HepG2 (cell line): ENCODE measurements at regions not wholly inside any gene's neighbourhood (a gene's known extent, or its start where the extent isn't known, plus 50 kb on each side); places are given as distances from the start of the nearest gene placed in this dataset.

Experiments
- CBX1 ChIP-seq: IDR thresholded peaks from one replicate; pipeline ENCODE4 v1.6.1; 2016; ENCODE audit warnings: antibody characterized with exemption, low read depth
- EEA1 ChIP-seq: sonication (generic); formaldehyde crosslinking; IDR thresholded peaks from 2 replicates; pipeline ENCODE4 v1.5.1; 2020; ENCODE audit warnings: mild to moderate bottlenecking, missing genetic modification reagents, borderline replicate concordance
- GATAD2A ChIP-seq: IDR thresholded peaks from 2 replicates; pipeline ENCODE4 v1.6.1; 2016
- HNF1A ChIP-seq, 2 experiments: sonication (generic) in 1 of 2; formaldehyde crosslinking in 1 of 2; IDR thresholded peaks; 2 replicates each; pipeline versions ENCODE4 v1.4.0 to v1.6.1; 2016 to 2020; ENCODE audit warnings: borderline replicate concordance in 1 of 2, low read depth in 1 of 2, mild to moderate bottlenecking in 1 of 2, missing genetic modification reagents in 1 of 2
- NFAT5 ChIP-seq: sonication (generic); formaldehyde crosslinking; IDR thresholded peaks from 2 replicates; pipeline ENCODE4 v1.4.0; 2020; ENCODE audit warnings: missing genetic modification reagents
- NFIC ChIP-seq: IDR thresholded peaks from 2 replicates; pipeline ENCODE4 v1.6.1; 2012; ENCODE audit warnings: mild to moderate bottlenecking, low read length, inconsistent platforms
- ONECUT2 ChIP-seq: sonication (generic); formaldehyde crosslinking; IDR thresholded peaks from 2 replicates; pipeline ENCODE4 v1.4.0; 2020; ENCODE audit warnings: missing genetic modification reagents
- SOX13 ChIP-seq, 3 experiments: fragments of 450-650 bp in 1 of 3; sonication (generic) in 1 of 3; formaldehyde crosslinking in 1 of 3; IDR thresholded peaks in 2 of 3; conservative IDR thresholded peaks in 1 of 3; 2 replicates each; pipeline versions ENCODE4 v1.5.0 to v1.6.1; 2016 to 2020; ENCODE audit warnings: antibody characterized with exemption in 1 of 3, mild to moderate bottlenecking in 1 of 3, missing compliant biosample characterization in 1 of 3, missing genetic modification reagents in 1 of 3, moderate library complexity in 1 of 3
- TBP ChIP-seq: sonication (generic); formaldehyde crosslinking; IDR thresholded peaks from 2 replicates; pipeline ENCODE4 v1.5.0; 2020; ENCODE audit warnings: missing genetic modification reagents
- THAP11 ChIP-seq: IDR thresholded peaks from 2 replicates; pipeline ENCODE4 v1.6.1; 2016; ENCODE audit warnings: missing biosample characterization, missing genetic modification reagents
- ZBTB25 ChIP-seq: IDR thresholded peaks from 2 replicates; pipeline ENCODE4 v1.6.1; 2018; ENCODE audit warnings: missing genetic modification reagents
- ZNF512 ChIP-seq: sonication (generic); formaldehyde crosslinking; IDR thresholded peaks from 2 replicates; pipeline ENCODE4 v1.4.0; 2020; ENCODE audit warnings: mild to moderate bottlenecking, missing genetic modification reagents
- ZNF512B ChIP-seq: sonication (generic); formaldehyde crosslinking; IDR thresholded peaks from 2 replicates; pipeline ENCODE4 v1.5.1; 2020; ENCODE audit warnings: missing genetic modification reagents, mild to moderate bottlenecking, borderline replicate concordance
- ZNF775 ChIP-seq: sonication (generic); formaldehyde crosslinking; IDR thresholded peaks from 2 replicates; pipeline ENCODE4 v1.4.0; 2020; ENCODE audit warnings: missing genetic modification reagents, mild to moderate bottlenecking, moderate library complexity, borderline replicate concordance

- TF ChIP-seq ONECUT2 (CRISPR knock-in tag) (no peak), TBP (CRISPR knock-in tag) (no peak), ZBTB25 (0 out of 2 replicates have a peak, but pooled peaks have one; percentile 17), NFIC (no peak), EEA1 (CRISPR knock-in tag) (no peak), CBX1 (no peak), ZNF512 (CRISPR knock-in tag) (no peak), THAP11 (CRISPR knock-in tag) (no peak), ZNF775 (CRISPR knock-in tag) (no peak), SOX13 (IDR thresholded peaks at IDR 0.05) (no peak), SOX13 (CRISPR knock-in tag; conservative IDR thresholded peaks at IDR 0.05 in 1 of 2, IDR thresholded peaks at IDR 0.05 in 1 of 2) (0 out of 4 replicates have a peak, but pooled peaks of 1 of the 2 experiments have one; percentile 14), HNF1A (IDR thresholded peaks at IDR 0.05; ENCODE audit: low read depth) (peak; percentile 73), HNF1A (CRISPR knock-in tag; IDR thresholded peaks at IDR 0.05; ENCODE audit: borderline replicate concordance) (peak; percentile 42; the same call in 1 of the 2 replicates), GATAD2A (CRISPR knock-in tag) (peak; percentile 31; the same call in 1 of the 2 replicates), ZNF512B (no peak), NFAT5 (CRISPR knock-in tag) (no peak)
Observed at GRCh38 chr3:171949554-171949953, 89.8 kb upstream of the FNDC3B start (continued).
